ENCODE measurements at regions not wholly inside any gene's neighbourhood (a gene's known extent, or its start where the extent isn't known, plus 50 kb on each side); places are given as distances from the start of the nearest gene placed in this dataset.
"Not testable (repeated sequence)": the region's sequence is repeated elsewhere in the genome, so short reads cannot be mapped to it uniquely, and the experiment has no call there.

GRCh38 chr4:83996254-83996653 is 460.3 kb downstream of the GPAT3 start:
- Mint-ChIP-seq H3K27me3 (no peaks in the 10 kb centered on the region), H3K9me3 (no peaks in the 10 kb centered on the region), H3K36me3 (ENCODE audit: low read depth) (no peaks in the 10 kb centered on the region), H3K4me1 (no peaks in the 10 kb centered on the region), H3K27ac (no peak overlapping the region), H3K4me3 (no peak overlapping the region)
- ChIA-PET POLR2A (no interaction called here), CTCF (no interaction called here)
- DNase-seq, result no peak

- Mint-ChIP-seq H3K36me3 (ENCODE audit: low read depth) (no peaks in the 10 kb centered on the region), H3K9me3 (no peaks in the 10 kb centered on the region), H3K27me3 (no peaks in the 10 kb centered on the region), H3K4me1 (no peaks in the 10 kb centered on the region), H3K4me3 (no peak overlapping the region), H3K27ac (no peak overlapping the region)
- POLR2A ChIA-PET, result no interaction called here
- CTCF ChIA-PET, result no interaction called here
- DNase-seq, result no peak
Observed at GRCh38 chr4:83993774-83994173, 457.9 kb downstream of the GPAT3 start.

GRCh38 chr4:83989835-83990234 is 453.9 kb downstream of the GPAT3 start:
- Mint-ChIP-seq H3K27me3 (no peaks in the 10 kb centered on the region), H3K4me3 (no peak overlapping the region), H3K9me3 (no peaks in the 10 kb centered on the region), H3K27ac (no peak overlapping the region), H3K4me1 (no peaks in the 10 kb centered on the region), H3K36me3 (ENCODE audit: low read depth) (no peaks in the 10 kb centered on the region)
- POLR2A ChIA-PET, result no interaction called here
- no peak for DNase-seq
- CTCF ChIA-PET, result no interaction called here

- H3K27ac Mint-ChIP-seq, result no peak overlapping the region
- no peaks in the 10 kb centered on the region for H3K27me3 Mint-ChIP-seq
- DNase-seq, result no peak
- no peak overlapping the region for H3K4me3 Mint-ChIP-seq
- CTCF ChIA-PET, result no interaction called here
- no peaks in the 10 kb centered on the region for H3K9me3 Mint-ChIP-seq
- POLR2A ChIA-PET, result no interaction called here
- no peaks in the 10 kb centered on the region for H3K4me1 Mint-ChIP-seq
- H3K36me3 Mint-ChIP-seq (ENCODE audit: low read depth), result no peaks in the 10 kb centered on the region
Observed at GRCh38 chr4:83981156-83981555, 445.2 kb downstream of the GPAT3 start.

GRCh38 chr4:83979773-83980172 is 443.9 kb downstream of the GPAT3 start:
- Mint-ChIP-seq H3K27me3 (no peaks in the 10 kb centered on the region), H3K4me1 (no peaks in the 10 kb centered on the region), H3K4me3 (no peak overlapping the region), H3K36me3 (ENCODE audit: low read depth) (no peaks in the 10 kb centered on the region), H3K27ac (no peak overlapping the region), H3K9me3 (no peaks in the 10 kb centered on the region)
- ChIA-PET POLR2A (no interaction called here), CTCF (no interaction called here)
- DNase-seq, result no peak

- CTCF ChIA-PET, result no interaction called here
- Mint-ChIP-seq H3K27ac (no peak overlapping the region), H3K27me3 (no peaks in the 10 kb centered on the region), H3K9me3 (no peaks in the 10 kb centered on the region), H3K4me1 (no peaks in the 10 kb centered on the region), H3K36me3 (ENCODE audit: low read depth) (no peaks in the 10 kb centered on the region), H3K4me3 (no peak overlapping the region)
- DNase-seq, result no peak
- POLR2A ChIA-PET, result no interaction called here
Observed at GRCh38 chr4:83974111-83974780, 438.3 kb downstream of the GPAT3 start.

- no peaks in the 10 kb centered on the region for H3K27me3 Mint-ChIP-seq
- POLR2A ChIA-PET, result no interaction called here
Observed at GRCh38 chr4:83964996-83965541, 429.2 kb downstream of the GPAT3 start.

GRCh38 chr4:83962492-83962891 is 426.6 kb downstream of the GPAT3 start:
- no peak for DNase-seq
- peaks cover 7% of the 10 kb centered on the region for H3K9me3 Mint-ChIP-seq
- H3K4me3 Mint-ChIP-seq, result no peak overlapping the region
- no peaks in the 10 kb centered on the region for H3K36me3 Mint-ChIP-seq (ENCODE audit: low read depth)
- ChIA-PET CTCF (no interaction called here), POLR2A (no interaction called here)
- no peaks in the 10 kb centered on the region for H3K27me3 Mint-ChIP-seq
- H3K4me1 Mint-ChIP-seq, result no peaks in the 10 kb centered on the region
- no peak overlapping the region for H3K27ac Mint-ChIP-seq

More at GRCh38 chr4:83964996-83965541, 429.2 kb downstream of the GPAT3 start:
- no peaks in the 10 kb centered on the region for H3K4me1 Mint-ChIP-seq
- no peaks in the 10 kb centered on the region for H3K36me3 Mint-ChIP-seq (ENCODE audit: low read depth)
- peaks cover 7% of the 10 kb centered on the region for H3K9me3 Mint-ChIP-seq
- CTCF ChIA-PET, result no interaction called here
- H3K4me3 Mint-ChIP-seq, result no peak overlapping the region
- DNase-seq, result no peak
- no peak overlapping the region for H3K27ac Mint-ChIP-seq

- no peak overlapping the region for H3K4me3 Mint-ChIP-seq
- CTCF ChIA-PET, result no interaction called here
Observed at GRCh38 chr4:83961575-83961974, 425.7 kb downstream of the GPAT3 start.

GRCh38 chr4:83959160-83959559 is 423.3 kb downstream of the GPAT3 start:
- Mint-ChIP-seq H3K4me1 (no peaks in the 10 kb centered on the region), H3K27ac (no peak overlapping the region), H3K27me3 (no peaks in the 10 kb centered on the region), H3K9me3 (peaks cover 3% of the 10 kb centered on the region), H3K36me3 (ENCODE audit: low read depth) (no peaks in the 10 kb centered on the region), H3K4me3 (no peak overlapping the region)
- CTCF ChIA-PET, result no interaction called here
- DNase-seq, result no peak
- POLR2A ChIA-PET, result no interaction called here

More at GRCh38 chr4:83961575-83961974, 425.7 kb downstream of the GPAT3 start:
- Mint-ChIP-seq H3K36me3 (ENCODE audit: low read depth) (no peaks in the 10 kb centered on the region), H3K9me3 (peaks cover 7% of the 10 kb centered on the region), H3K4me1 (no peaks in the 10 kb centered on the region), H3K27me3 (no peaks in the 10 kb centered on the region), H3K27ac (no peak overlapping the region)
- DNase-seq, result no peak
- POLR2A ChIA-PET, result no interaction called here

GRCh38 chr4:83947830-83948193 is 411.9 kb downstream of the GPAT3 start:
- DNase-seq, result no peak
- Mint-ChIP-seq H3K9me3 (no peaks in the 10 kb centered on the region), H3K36me3 (ENCODE audit: low read depth) (no peaks in the 10 kb centered on the region), H3K27ac (no peak overlapping the region), H3K4me1 (no peaks in the 10 kb centered on the region), H3K4me3 (no peak overlapping the region), H3K27me3 (no peaks in the 10 kb centered on the region)
- POLR2A ChIA-PET, result no interaction called here
- CTCF ChIA-PET, result no interaction called here

- H3K9me3 Mint-ChIP-seq, result no peaks in the 10 kb centered on the region
- ChIA-PET CTCF (no interaction called here), POLR2A (no interaction called here)
- no peak overlapping the region for H3K27ac Mint-ChIP-seq
- no peaks in the 10 kb centered on the region for H3K4me1 Mint-ChIP-seq
- DNase-seq, result no peak
- no peak overlapping the region for H3K4me3 Mint-ChIP-seq
- no peaks in the 10 kb centered on the region for H3K27me3 Mint-ChIP-seq
- H3K36me3 Mint-ChIP-seq (ENCODE audit: low read depth), result no peaks in the 10 kb centered on the region
Observed at GRCh38 chr4:83947125-83947829, 411.4 kb downstream of the GPAT3 start.

GRCh38 chr4:83943691-83944090 is 407.8 kb downstream of the GPAT3 start:
- POLR2A ChIA-PET; H3K27ac Mint-ChIP-seq; H3K4me3 Mint-ChIP-seq; DNase-seq; H3K9me3 Mint-ChIP-seq; H3K36me3 Mint-ChIP-seq (ENCODE audit: low read depth); H3K4me1 Mint-ChIP-seq; CTCF ChIA-PET; H3K27me3 Mint-ChIP-seq: not testable (repeated sequence)

- no peaks in the 10 kb centered on the region for H3K4me1 Mint-ChIP-seq
- no peak for DNase-seq
- POLR2A ChIA-PET, result no interaction called here
Observed at GRCh38 chr4:83932750-83933391, 397.0 kb downstream of the GPAT3 start.

More at GRCh38 chr4:83932750-83933391, 397.0 kb downstream of the GPAT3 start:
- no peak overlapping the region for H3K4me3 Mint-ChIP-seq
- no peaks in the 10 kb centered on the region for H3K36me3 Mint-ChIP-seq (ENCODE audit: low read depth)
- no peaks in the 10 kb centered on the region for H3K27me3 Mint-ChIP-seq
- no peaks in the 10 kb centered on the region for H3K9me3 Mint-ChIP-seq
- CTCF ChIA-PET, result no interaction called here
- H3K27ac Mint-ChIP-seq, result no peak overlapping the region

All from activated CD4-positive, alpha-beta memory T cell treated with anti-CD3 and anti-CD28 coated beads, Interleukin-2, amount 10 ng/mL, durations not matched to agents 7 days and 5 days (primary cell).